HG03558 (cell line): ENCODE measurements at regions not wholly inside any gene's neighbourhood (a gene's known extent, or its start where the extent isn't known, plus 50 kb on each side); places are given as distances from the start of the nearest gene placed in this dataset.

Experiments
- ATAC-seq: cut with Tn5 transposase; IDR thresholded peaks from one replicate; pipeline ENCODE4 v1.9.1; 2021; ENCODE audit warnings: moderate number of reproducible peaks; ENCODE audit not compliant: unreplicated experiment; ENCODE audit errors: extremely low read depth

DNA sequence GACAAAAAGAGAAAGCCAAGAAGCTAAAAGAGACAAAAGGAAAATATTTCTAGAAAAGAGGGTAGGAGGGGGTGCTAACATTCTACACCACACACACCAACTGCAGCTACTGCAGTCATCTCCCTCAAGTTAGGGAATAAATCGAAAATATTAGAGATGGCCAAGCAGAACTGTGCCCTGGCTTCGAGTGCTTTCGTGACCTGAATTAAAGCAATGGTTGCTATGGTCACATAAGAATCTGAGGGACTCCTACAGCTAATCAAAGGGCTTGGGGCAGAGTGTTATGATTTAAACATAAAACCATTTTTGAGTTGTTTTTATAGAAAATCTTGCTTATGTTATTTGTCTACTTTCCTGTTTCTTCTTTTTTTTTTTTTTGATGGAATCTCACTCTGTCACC is 159.6 kb upstream of the HNRNPA3 start:
- no peak for ATAC-seq

DNA sequence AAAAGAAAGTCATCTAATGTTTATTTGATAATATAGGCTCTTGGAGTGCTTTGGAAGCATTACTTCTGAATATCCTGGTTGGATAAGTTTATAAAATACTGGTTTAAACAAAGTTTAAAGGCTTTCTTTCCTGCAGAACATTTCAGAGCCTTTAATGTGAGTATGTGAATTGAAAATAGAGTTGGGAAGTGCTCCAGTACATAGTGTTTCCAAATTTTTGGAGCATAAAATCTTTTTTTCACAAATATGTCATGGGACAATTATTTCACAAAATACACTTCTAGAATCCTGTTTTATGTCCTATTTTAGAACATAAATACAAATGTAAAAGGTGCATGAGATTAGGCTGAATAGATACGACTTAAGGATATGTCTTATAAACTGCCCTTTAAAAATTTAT is 158.9 kb upstream of the HNRNPA3 start:
- no peak for ATAC-seq

DNA sequence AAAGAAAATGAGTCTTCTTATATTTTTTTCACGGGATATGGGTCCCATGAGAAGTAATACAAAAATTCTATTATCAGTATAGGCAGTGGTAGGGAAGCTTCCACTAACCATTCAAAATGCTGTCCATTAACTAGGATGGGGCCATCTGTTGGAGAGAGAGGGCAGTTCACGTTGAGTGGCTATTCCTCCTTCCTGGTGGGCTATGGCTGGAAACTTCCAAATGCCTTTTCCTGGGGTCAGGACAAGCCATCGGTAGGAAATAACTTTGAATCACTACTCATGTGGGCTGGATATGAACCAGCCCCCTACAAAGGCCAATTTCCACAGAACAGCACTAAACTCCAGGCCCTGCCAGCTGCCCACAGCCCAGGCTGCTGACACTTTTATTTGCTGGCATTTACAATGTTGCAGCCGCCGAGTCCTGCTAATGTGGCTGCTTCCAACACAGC is 156.1 kb upstream of the HNRNPA3 start:
- no peak for ATAC-seq

DNA sequence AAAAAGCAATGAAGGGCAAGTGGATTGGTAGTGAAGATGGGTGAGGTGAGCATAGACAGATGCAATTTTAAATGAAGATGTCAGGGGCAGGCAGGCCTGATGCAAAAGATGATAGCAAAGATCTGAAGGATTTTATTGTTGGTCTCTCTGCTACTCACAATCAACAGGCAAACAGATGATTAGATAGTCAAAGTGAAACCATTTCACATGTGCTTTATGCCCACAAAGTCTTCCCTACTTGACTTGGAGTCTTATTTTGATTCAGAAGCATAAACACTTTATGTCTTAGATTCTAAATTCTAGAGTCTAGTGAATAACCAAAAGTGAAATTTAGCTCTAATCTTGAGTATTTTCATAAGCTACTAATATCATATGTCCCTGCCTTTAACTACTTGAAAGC is 153.8 kb upstream of the HNRNPA3 start:
- peak; percentile 79 for ATAC-seq

DNA sequence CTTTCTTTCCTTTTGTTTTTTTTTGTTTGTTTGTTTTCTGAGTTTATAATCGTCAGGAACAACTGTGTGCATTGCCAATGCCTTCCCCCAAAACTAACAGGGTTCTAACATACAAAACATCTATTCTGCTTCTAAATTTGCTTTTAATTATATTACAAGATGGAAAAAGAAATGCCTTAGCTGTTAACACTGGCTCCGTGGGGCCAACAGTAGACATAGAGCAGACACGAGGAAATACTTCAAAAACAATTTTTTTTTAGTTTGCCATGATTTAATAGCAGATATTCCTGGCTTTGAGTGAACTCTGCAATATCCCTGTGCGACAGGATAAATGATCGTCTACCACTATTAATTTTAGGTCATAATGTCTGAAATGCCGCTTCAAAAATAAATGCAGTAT is 153.3 kb upstream of the HNRNPA3 start:
- ATAC-seq: no peak

DNA sequence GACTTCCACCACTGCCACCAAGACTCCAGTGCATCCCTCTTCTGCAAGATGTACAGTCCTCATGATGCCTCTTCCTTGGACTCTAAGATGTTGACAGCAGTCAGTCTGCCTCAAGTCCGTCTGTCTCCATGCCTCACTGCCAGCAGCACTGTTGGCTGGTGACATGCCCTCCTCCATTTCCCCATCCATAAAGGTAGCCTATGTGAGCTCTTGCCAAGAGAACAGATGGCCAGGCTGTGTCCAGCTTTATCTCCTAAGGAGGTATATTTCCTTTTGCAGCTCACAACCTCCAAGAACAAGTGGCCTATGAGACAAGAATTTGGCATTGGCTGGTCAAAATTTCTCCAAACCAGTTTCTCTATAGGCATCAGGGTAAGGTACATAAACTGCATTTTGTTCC is 149.3 kb upstream of the HNRNPA3 start:
- ATAC-seq: no peak

DNA sequence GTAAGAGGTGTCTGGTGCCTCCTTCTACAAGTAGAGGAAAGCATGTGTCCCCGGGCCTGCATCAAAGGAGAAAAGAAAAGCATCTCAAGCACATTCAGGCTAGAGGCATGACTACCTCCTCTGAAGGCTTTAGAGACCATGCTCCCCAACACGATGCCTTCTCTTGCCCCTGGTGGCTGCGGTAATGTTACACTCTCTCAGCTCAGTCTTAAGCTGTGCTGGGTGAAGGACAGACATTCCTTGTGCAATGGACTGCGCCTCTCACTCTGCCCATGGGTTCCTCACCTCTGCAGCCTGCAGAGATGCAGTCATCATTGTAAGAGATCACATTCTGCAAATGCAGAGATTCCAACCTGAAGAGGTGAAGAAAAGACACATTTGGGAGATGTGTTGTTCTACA is 148.2 kb upstream of the HNRNPA3 start:
- ATAC-seq: no peak

DNA sequence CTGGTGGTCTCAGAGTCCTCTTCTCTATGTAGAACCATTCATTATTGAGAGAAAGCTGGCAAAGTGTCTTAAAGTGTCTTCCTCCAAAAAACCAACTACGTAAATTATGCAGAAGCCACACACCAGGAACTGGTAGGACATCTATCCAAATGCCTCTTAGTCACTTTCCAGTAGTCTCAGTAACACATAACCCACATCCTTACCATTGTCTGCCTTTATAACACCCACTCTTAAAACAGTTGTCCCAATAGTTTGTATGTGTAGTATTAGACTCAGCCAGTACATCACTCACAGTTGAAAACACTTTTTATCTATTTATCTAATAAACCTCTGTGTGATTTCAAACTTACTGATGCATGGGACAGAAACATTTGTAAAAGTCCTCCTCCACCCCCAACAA is 143.6 kb upstream of the HNRNPA3 start:
- ATAC-seq: no peak

DNA sequence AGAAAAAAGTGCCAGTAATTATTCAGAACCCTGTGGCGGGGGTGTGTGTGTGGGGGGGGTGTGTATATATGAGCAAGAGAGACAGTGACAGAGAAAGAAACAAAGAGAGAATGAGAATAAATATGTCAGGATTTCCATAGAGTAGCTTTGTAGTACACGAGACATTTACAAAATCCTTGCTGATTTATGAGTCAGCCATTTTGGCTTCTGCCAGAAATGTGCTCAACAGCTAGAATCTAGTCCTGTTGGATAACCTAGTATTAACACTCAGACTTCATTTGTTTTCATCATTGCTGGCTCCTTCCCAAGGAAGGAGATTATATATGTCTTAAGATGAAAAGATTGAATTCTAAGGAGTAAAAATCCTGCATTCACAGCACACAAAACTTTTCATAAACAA is 140.5 kb upstream of the HNRNPA3 start:
- ATAC-seq: no peak

DNA sequence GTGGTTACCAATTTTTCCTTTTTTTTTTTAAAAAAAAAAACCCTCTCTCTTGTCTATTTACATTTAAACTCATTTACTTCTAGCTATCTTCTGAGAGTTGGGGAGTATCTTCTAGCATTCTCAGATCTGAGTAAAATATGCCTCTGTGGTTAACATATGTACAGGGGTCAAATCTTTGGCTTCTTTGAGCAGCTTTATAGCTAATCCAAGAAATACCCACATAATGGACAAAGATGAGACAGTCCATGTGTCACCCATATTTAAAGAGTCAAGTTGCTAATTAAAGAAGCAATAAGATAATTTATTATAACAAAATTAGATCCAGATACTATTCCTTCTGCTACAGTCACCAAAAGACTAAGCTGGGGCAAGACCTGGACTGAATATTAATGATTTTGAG is 139.0 kb upstream of the HNRNPA3 start:
- no peak for ATAC-seq

DNA sequence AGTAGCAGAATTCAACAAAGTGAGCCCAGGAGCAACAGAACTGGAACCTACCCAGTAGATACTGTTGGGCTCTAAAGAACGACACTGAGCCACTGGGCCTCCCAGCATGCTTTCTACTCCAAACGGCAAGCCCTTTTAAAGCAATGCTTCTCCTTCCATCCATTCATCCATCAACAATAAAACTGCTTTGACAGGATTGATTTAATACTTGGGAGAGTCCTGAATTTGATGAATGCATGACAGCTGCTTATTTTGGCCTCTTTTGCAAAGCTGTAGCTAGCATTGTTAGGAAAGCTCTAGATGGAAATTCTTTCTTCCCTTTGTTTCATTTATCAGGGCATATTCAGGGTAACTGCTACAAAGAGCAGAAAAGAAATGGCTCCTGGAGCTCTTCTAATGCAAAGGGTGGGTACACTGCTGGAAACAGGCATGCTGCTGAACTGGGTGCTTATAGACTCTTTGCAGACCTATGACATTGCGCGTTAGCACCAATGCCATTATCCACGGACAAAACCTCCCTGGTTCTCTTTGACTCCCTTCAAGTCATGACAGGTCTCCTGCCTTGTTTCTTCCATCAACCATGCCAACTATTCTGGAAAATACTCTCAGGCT is 138.4 kb upstream of the HNRNPA3 start:
- ATAC-seq: no peak

DNA sequence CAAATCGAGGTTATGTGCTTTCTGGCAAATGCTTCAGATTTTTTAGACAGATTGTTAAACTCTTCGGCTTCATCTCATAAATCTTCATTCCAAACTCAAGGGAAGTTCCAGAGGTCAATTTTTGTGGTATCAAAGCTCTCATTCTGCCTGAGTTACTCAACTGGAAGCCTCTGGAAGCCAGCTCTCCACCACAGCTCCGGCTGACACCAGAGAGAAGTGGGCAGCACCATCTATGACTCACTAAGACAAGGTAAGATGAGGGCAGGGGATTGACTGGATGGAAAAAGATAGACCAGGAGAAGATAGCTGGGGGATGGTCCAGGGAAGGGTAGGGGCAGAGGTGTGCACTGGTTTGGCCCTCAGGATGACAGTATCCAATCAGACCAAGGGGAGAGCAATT is 137.3 kb upstream of the HNRNPA3 start:
- no peak for ATAC-seq

DNA sequence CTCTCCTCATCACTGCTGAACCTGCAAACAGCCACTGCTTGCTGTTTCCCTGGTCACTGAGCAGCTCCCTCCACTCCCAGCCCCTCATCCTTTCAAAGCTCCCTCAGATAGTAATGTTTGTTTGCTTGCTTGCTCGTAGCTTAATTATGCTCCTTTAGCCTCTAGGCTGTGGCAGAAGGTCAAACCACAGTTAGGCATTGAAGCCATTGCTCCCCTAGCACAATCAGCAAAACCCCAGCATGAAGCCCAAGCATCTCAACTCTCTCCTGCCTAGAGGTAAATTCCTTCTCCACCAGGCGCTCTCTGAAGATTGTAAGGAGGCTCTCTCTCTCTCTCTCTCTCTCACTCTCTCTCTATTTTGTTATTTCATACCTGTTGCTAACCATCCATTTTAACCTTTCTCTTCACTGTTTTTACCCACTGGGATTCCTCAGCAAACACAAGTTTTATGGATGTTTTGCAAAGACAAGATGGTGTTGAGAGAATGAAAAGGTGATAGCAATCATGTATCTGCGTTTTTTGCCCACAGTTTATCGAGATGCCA is 135.9 kb upstream of the HNRNPA3 start:
- ATAC-seq: no peak

DNA sequence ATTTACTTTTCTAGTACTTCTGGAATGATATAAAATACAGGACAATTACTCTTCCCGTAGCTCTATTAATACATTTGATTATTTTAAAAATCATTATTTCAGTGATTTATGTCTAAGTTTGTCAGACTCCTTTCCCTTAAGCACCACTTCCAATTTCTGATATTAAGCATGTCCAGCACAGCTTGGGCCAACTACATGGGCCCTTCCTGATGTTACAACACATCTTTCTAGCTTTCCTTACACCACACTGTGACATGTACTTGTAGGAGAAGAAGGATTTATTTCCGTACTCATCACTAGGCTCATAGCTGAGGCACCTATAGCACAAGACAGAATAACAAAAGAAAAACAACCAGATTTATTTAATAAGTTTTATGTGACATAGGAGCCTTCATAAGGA is 134.8 kb upstream of the HNRNPA3 start:
- ATAC-seq: no peak

DNA sequence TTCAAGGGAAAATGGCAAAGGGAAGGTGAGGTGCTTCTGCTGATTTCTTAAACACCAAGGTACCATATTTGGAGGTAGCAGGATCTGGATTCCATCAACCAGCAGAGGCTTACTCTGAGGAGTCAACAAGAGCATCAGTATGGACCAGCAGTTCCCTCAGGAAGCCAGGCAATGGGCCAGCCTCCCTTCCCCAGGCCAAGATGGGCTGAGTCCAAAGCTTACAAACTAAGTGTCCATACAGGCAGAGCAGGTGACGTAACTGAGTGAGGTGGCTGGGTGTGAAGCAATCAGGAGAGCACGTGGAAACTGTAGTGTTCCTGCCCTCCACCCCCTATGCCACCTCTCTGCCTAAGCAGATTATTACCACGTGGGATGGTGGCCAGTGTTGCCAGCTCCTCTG is 134.2 kb upstream of the HNRNPA3 start:
- no peak for ATAC-seq

DNA sequence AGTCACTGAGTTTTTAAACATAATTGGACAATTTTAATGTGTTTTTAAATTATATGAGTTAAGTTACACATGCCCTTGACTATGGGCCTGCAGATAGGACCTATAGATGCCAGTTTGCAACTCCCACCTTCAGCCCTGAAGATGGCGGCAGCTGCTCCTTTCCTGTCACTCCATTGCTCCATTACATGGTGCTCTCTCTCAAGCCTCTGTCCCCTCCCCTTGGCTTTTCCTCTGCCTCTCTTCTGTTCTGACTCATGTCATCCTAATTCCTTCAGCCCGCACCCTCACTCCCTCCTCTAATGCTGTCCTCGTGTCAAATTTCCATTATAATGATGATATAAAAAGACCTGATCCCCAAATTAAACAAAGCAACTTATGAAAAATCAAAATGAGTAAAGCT is 133.7 kb upstream of the HNRNPA3 start:
- ATAC-seq: no peak

DNA sequence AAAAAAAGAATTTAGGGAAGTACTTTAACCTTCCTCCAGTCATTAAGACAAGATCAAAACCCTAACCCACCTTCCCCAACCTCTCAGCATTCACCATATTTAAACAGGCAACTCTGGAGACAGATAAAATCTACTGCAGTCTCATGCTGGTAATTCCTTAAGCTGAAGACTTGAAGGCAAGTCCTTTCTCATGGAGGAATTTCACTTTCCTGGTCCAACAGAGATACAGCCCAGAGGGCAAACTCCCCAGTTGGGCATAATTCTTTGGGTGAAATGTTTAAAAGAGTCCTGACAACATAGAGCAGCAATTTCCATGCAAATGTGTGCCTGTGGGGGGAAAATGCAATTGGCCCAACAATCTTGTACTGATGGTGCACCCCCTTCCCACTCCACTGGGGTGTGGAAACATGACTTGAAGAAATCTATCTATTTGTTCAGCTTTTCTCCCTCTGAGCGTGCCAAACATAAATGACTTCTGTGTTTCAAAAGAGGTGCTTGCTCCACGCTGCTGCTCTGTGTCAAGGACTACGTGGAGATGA is 131.8 kb upstream of the HNRNPA3 start:
- no peak for ATAC-seq

DNA sequence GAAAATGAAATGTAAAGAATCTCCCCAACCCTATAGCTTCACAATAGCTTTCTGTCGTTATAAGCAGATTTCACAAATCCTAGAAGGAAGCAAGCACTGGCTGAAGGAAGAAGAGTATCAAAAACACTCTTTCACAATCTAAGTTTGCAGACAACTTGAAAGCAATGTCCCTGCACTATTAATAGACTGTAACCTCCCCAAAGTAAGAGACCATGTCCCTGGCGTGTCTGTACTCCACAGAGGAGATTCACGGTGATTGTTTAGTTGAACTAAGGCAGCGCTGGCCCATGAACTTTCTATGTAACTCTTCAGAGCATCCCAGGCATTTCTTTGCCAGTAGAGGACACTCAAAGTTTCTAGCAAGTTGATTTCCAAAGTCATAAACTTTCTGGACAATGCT is 128.0 kb upstream of the HNRNPA3 start:
- no peak for ATAC-seq

DNA sequence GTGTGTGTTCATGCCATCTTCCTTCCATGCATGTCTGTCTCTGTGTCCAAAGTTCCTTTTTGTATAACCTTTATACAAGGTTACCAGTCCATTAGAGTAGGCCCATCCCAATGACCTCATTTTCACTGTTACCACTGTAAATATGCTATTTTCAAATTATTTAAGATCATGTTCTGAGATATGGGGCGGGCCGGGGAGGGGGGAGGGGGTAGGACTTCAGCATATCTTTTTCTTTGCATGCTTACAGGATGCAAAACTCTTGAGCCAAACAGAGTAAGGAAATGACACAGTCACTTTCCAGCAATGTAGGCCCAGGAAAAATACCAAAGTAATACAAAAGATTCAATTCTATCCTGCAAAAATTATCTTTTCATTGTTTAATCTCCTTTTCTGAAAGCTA is 124.1 kb upstream of the HNRNPA3 start:
- ATAC-seq: no peak

DNA sequence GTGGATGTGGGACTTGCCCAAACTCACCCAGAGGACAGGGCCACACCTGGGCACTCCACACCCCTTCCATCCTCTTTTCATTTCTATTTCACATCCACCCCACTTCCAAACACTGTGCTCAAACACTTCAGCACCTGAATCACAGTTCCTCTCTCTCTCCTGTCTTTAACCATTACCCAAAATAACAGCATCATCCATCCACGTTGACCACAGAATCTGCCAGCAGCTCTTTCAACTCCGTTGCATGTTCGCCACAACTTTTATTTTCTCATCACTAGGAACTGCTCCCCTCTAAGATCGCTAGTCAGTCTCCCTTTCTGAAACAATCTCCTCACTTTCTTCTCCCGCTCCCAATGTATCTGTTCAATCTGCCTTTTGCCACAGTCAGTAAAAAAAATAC is 121.6 kb upstream of the HNRNPA3 start:
- no peak for ATAC-seq

DNA sequence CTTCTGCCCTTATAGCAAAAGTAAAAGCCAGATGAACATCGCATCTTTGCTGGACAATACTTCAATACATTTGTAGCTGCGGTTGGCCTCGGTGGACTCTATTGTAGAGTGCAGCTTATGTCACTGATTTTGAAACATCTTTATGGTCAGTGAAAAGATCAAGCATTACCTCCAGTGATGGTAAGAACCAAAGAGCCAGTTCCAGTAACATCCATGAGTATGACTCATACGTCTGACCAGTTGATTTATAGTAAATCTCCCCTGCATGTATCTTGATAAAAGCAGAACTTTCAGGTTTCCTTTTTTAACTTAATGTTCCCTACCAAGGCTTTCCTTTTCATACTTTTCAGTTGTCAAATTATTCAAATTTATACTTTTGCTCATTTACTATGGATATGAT is 119.2 kb upstream of the HNRNPA3 start:
- no peak for ATAC-seq

DNA sequence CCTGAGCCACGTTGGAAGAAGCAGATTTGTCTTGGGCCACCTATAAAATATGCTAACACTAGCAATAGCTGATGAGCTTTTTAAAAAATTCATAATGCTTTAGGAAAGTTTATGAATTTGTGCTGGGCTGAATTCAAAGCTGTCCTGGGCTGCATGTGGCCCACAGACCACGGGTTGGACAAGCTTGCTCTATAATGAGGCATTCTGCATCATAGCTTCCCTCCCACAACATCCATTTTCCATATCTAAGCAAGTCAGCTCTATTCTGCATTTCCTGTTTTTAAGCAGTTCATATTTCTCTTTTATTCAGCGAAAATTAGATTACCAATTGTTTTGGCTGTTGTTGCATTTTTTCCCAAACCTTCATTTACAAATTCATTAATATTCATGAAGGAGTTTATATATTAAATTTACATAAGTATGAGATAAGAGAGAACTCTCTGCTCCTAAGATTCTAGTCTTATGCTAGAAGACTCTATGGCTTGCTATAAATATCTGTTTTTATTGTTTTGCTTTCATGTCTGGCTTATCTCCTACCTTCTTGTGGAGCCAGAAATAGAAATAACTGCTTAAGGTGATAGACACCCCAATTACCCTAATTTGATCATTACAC is 114.5 kb upstream of the HNRNPA3 start:
- ATAC-seq: no peak
